Right atrium auricular region (tissue), 2 donors: ENCODE measurements at regions not wholly inside any gene's neighbourhood (a gene's known extent, or its start where the extent isn't known, plus 50 kb on each side); places are given as distances from the start of the nearest gene placed in this dataset.

ENCODE experiments used
- DNase-seq: peaks from one replicate; pipeline ENCODE4 v3.0.0-alpha.2; 2019; ENCODE audit warnings: low spot score
- H3K27ac ChIP-seq, 2 donors: fragments of 200-600 bp; sonication (generic); 1 replicate in 1 of 2; 2 replicates in 1 of 2; pipeline ENCODE4 v1.5.1; 2016 to 2019
- H3K27me3 ChIP-seq, 2 donors: fragments of 200-600 bp; sonication (generic); one replicate each; pipeline versions ENCODE4 v1.5.1 to v1.6.0; 2017 to 2019
- H3K36me3 ChIP-seq: fragments of 200-600 bp; sonication (generic); one replicate; pipeline ENCODE4 v1.5.1; 2016
- H3K4me1 ChIP-seq, 2 donors: fragments of 200-600 bp; sonication (generic); one replicate each; pipeline versions ENCODE4 v1.5.1 to v1.6.0; 2017 to 2019
- H3K4me3 ChIP-seq, 2 donors: fragments of 200-600 bp; sonication (generic); 1 replicate in 1 of 2; 2 replicates in 1 of 2; pipeline ENCODE4 v1.5.1; 2017 to 2019; ENCODE audit warnings: mild to moderate bottlenecking in 1 of 2, moderate library complexity in 1 of 2
- H3K9me3 ChIP-seq, 2 donors: fragments of 200-600 bp; sonication (generic); one replicate each; pipeline ENCODE4 v1.5.1; 2019
- CTCF ChIP-seq, 2 donors: fragments of 200-600 bp; sonication (generic); IDR thresholded peaks; one replicate each; pipeline ENCODE4 v1.5.1; 2019; ENCODE audit warnings: antibody characterized with exemption in 2 of 2

GRCh38 chr4:187021436-187022205 is 298.0 kb upstream of the FAT1 start:
- no peak for TF ChIP-seq CTCF (IDR thresholded peaks at IDR 0.05)
- Histone ChIP-seq H3K27ac (no peak overlapping the region), H3K4me1 (no peaks in the 10 kb centered on the region), H3K27me3 (no peaks in the 10 kb centered on the region), H3K9me3 (no peaks in the 10 kb centered on the region), H3K36me3 (no peaks in the 10 kb centered on the region), H3K4me3 (no peak overlapping the region)
- no peak for DNase-seq

GRCh38 chr4:187027272-187027671 is 303.6 kb upstream of the FAT1 start:
- no peak for TF ChIP-seq CTCF (IDR thresholded peaks at IDR 0.05)
- DNase-seq = no peak
- Histone ChIP-seq H3K36me3 (no peaks in the 10 kb centered on the region), H3K4me3 (no peak overlapping the region), H3K4me1 (no peaks in the 10 kb centered on the region), H3K27me3 (no peaks in the 10 kb centered on the region), H3K27ac (no peak overlapping the region), H3K9me3 (no peaks in the 10 kb centered on the region)

- TF ChIP-seq CTCF (IDR thresholded peaks at IDR 0.05) = no peak
- H3K27me3 ChIP-seq = no peaks in the 10 kb centered on the region
- no peaks in the 10 kb centered on the region for H3K9me3 ChIP-seq
- no peak for DNase-seq
- H3K27ac ChIP-seq = no peak overlapping the region
- H3K36me3 ChIP-seq = no peaks in the 10 kb centered on the region
- no peaks in the 10 kb centered on the region for H3K4me1 ChIP-seq
- H3K4me3 ChIP-seq = no peak overlapping the region
Observed at GRCh38 chr4:187042251-187042650, 318.6 kb upstream of the FAT1 start.

GRCh38 chr4:187046471-187046870 is 322.8 kb upstream of the FAT1 start:
- Histone ChIP-seq H3K9me3 (no peaks in the 10 kb centered on the region), H3K4me3 (no peak overlapping the region), H3K36me3 (no peaks in the 10 kb centered on the region), H3K27me3 (no peaks in the 10 kb centered on the region), H3K4me1 (no peaks in the 10 kb centered on the region), H3K27ac (no peak overlapping the region)
- no peak for DNase-seq
- no peak for TF ChIP-seq CTCF (IDR thresholded peaks at IDR 0.05)

GRCh38 chr4:187059021-187059420 is 335.4 kb upstream of the FAT1 start:
- TF ChIP-seq CTCF (IDR thresholded peaks at IDR 0.05) = no peak
- DNase-seq = no peak
- no peaks in the 10 kb centered on the region for H3K9me3 ChIP-seq
- H3K4me3 ChIP-seq = no peak overlapping the region
- no peaks in the 10 kb centered on the region for H3K36me3 ChIP-seq
- no peaks in the 10 kb centered on the region for H3K4me1 ChIP-seq
- no peaks in the 10 kb centered on the region for H3K27me3 ChIP-seq
- H3K27ac ChIP-seq = no peak overlapping the region

- Histone ChIP-seq H3K27me3 (no peaks in the 10 kb centered on the region), H3K4me1 (no peaks in the 10 kb centered on the region), H3K9me3 (no peaks in the 10 kb centered on the region), H3K36me3 (no peaks in the 10 kb centered on the region), H3K27ac (no peak overlapping the region), H3K4me3 (no peak overlapping the region)
- no peak for DNase-seq
- no peak for TF ChIP-seq CTCF (IDR thresholded peaks at IDR 0.05)
Observed at GRCh38 chr4:187059895-187060294, 336.2 kb upstream of the FAT1 start.
